GM23338 (cell line): ENCODE measurements at regions not wholly inside any gene's neighbourhood (a gene's known extent, or its start where the extent isn't known, plus 50 kb on each side); places are given as distances from the start of the nearest gene placed in this dataset.

Experiments
- CREB1 ChIP-seq: fragments of 250-450 bp; sonication (Bioruptor Pico); IDR thresholded peaks from 2 replicates; pipeline ENCODE4 v1.5.0; 2020; ENCODE audit warnings: low read depth, mild to moderate bottlenecking, moderate library complexity
- CTCF ChIP-seq, 2 experiments: fragments of 200-600 bp in 1 of 2; sonication (generic) in 1 of 2; conservative IDR thresholded peaks; 2 replicates each; pipeline versions ENCODE4 v1.5.1 to v1.6.1; 2016 to 2017; ENCODE audit warnings: antibody characterized with exemption in 2 of 2, low read depth in 2 of 2, mild to moderate bottlenecking in 2 of 2, moderate library complexity in 1 of 2
- ETS1 ChIP-seq: IDR thresholded peaks from 2 replicates; pipeline ENCODE4 v1.6.1; 2016; ENCODE audit warnings: antibody characterized with exemption
- EZH2 ChIP-seq: fragments of 200-600 bp; sonication (generic); IDR thresholded peaks from one replicate; pipeline ENCODE4 v1.8.0; 2017; ENCODE audit warnings: antibody characterized with exemption, mild to moderate bottlenecking, low read depth; ENCODE audit not compliant: unreplicated experiment
- EZH2phosphoT487 ChIP-seq: fragments of 200-600 bp; sonication (generic); IDR thresholded peaks from one replicate; pipeline ENCODE4 v1.8.1; 2018; ENCODE audit warnings: antibody characterized with exemption; ENCODE audit not compliant: unreplicated experiment
- JUNB ChIP-seq: IDR thresholded peaks from one replicate; pipeline ENCODE4 v1.6.1; 2016; ENCODE audit warnings: antibody characterized with exemption; ENCODE audit not compliant: unreplicated experiment
- NANOG ChIP-seq: IDR thresholded peaks from 2 replicates; pipeline ENCODE4 v1.6.1; 2016; ENCODE audit warnings: antibody characterized with exemption, borderline replicate concordance
- POLR2AphosphoS5 ChIP-seq: IDR thresholded peaks from 2 replicates; pipeline ENCODE4 v1.6.1; 2016; ENCODE audit warnings: antibody characterized with exemption, low read depth
- REST ChIP-seq: IDR thresholded peaks from one replicate; pipeline ENCODE4 v1.6.1; 2018; ENCODE audit warnings: antibody characterized with exemption; ENCODE audit not compliant: unreplicated experiment
- STAT1 ChIP-seq: IDR thresholded peaks from one replicate; pipeline ENCODE4 v1.6.1; 2016; ENCODE audit warnings: antibody characterized with exemption; ENCODE audit not compliant: unreplicated experiment
- ZNF114 ChIP-seq: fragments of 250-450 bp; sonication (Bioruptor Pico); IDR thresholded peaks from 2 replicates; pipeline ENCODE4 v1.5.0; 2020; ENCODE audit warnings: mild to moderate bottlenecking, moderate library complexity
- ZNF331 ChIP-seq: fragments of 250-450 bp; sonication (Bioruptor Pico); IDR thresholded peaks from 2 replicates; pipeline ENCODE4 v1.5.0; 2020; ENCODE audit warnings: low read depth, mild to moderate bottlenecking, moderate library complexity

GRCh38 chr3:22351806-22352205 is 600.8 kb upstream of the ZNF385D start:
- TF ChIP-seq CTCF (conservative IDR thresholded peaks at IDR 0.05; ENCODE audit: low read depth in 2 of 2) (no peak), POLR2AphosphoS5 (no peak), EZH2 (no peak), REST (no peak), STAT1 (no peak), ZNF331 (no peak), JUNB (no peak), ETS1 (no peak), NANOG (no peak), EZH2phosphoT487 (no peak), CREB1 (CRISPR knock-in tag) (no peak), ZNF114 (CRISPR knock-in tag) (no peak)
